CD4-positive, alpha-beta T cell treated with Interferon alpha-2 for 1 hour (primary cell): ENCODE measurements at regions not wholly inside any gene's neighbourhood (a gene's known extent, or its start where the extent isn't known, plus 50 kb on each side); places are given as distances from the start of the nearest gene placed in this dataset.
"Not testable (repeated sequence)": the region's sequence is repeated elsewhere in the genome, so short reads cannot be mapped to it uniquely, and the experiment has no call there.

ENCODE experiments used
- DNase-seq, 2 donors: peaks; one replicate each; pipeline ENCODE4 v3.0.0-alpha.2; 2020 to 2022

- no peak for DNase-seq
Measured at GRCh38 chr14:23862513-23862912, 91.1 kb upstream of the DHRS4 start.

GRCh38 chr14:23863836-23864235 is 89.7 kb upstream of the DHRS4 start:
- no peak for DNase-seq

- no peak for DNase-seq
Measured at GRCh38 chr14:23864259-23864658, 89.3 kb upstream of the DHRS4 start.

GRCh38 chr14:23864861-23865260 is 88.7 kb upstream of the DHRS4 start:
- DNase-seq: no peak

- DNase-seq: no peak
Measured at GRCh38 chr14:23865502-23865901, 88.1 kb upstream of the DHRS4 start.

DNA sequence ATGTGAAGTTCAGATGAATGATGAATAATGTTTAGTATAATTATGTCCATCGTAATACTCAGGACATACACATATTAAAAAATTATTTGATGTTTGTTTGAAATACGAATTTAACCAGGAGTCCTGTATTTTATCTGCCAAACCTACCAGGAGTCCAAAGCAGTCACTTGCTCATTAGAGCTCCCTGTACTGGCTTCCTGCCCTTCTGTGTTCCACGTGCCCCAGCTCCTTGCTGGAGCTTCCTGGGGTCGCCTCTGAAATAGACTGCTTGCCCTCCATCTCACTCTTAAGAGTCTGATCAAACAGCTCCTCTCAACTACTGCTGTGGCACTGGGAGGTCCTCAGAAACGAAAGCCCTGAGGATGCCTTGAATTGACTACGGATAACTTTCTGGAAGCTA is 87.3 kb upstream of the DHRS4 start:
- DNase-seq: no peak

DNA sequence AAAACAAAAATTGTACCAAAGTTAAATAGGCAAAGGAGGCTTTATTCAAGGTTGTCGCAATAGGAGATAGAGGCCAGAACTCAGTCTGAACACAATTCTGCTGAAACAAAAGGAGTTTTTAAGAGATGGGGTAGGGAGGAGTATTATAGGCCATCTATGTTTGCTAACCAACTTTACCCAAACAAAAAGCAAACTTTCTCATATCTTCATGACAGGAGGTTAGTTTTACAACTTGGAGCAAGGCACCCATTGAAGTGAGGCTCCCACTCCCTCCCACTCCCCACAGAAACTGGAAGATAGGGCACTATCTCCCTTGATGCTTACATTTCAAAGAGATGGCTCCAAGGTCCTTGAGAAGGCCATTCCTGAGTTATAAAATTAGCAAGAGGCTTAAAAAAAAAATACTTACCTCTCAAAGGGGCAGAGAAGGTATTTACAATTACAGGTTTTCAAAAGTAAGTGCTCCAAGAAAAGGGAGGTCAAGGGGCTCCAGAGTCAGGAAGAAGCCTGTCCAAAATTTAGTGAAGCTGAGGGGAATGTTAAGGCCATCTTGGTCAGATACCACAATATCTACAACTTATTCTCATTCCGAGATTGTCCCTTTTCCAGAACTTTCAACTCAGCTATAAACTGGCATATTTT is 84.4 kb upstream of the DHRS4 start:
- DNase-seq: no peak

- DNase-seq: no peak
Measured at GRCh38 chr14:23876160-23876750, 77.3 kb upstream of the DHRS4 start.

DNA sequence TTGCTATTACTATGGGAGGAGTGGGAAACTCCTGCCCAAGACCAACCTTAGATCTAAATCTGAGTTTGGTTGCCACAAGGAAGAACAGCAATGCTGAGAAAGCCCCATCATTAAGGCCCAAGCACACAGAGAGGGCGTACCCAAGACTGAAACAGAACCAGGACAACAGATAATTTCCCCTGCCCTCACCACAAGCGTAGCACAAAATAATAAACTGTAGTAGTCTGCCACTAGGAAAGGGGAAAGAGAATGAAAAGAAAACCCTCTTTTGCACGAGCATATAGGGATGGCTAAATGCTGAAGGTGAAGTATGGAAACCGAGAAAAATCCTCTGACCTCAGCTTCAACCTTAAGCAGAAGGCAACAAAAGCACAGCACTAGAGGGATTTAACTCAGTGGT is 76.5 kb upstream of the DHRS4 start:
- DNase-seq: no peak

GRCh38 chr14:23877538-23878180 is 75.9 kb upstream of the DHRS4 start:
- DNase-seq: no peak

DNA sequence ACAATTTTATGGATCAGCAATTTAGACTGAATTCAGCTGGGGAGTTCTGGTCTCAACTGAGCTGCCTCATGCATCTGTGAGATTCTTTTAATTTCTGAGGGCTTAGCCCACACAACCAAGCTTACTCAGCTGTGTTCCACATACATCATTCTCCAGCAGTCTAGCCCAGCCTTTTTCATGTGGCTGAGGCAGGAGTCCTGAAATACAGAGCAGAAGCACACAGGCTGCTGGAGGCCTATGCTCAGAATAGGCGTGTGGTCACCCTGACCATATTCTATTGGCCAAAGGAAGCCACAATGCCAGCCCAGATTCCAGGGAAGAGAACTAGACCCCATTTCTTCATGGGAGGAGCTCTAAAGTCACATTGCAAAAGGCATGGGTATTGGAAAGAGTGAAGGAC is 72.3 kb upstream of the DHRS4 start:
- no peak for DNase-seq

- no peak for DNase-seq
Measured at GRCh38 chr14:23883684-23884540, 69.7 kb upstream of the DHRS4 start.

- no peak for DNase-seq
Measured at GRCh38 chr14:23884541-23884904, 69.0 kb upstream of the DHRS4 start.

GRCh38 chr14:23887536-23887935 is 66.0 kb upstream of the DHRS4 start:
- no peak for DNase-seq

- not testable (repeated sequence) for DNase-seq
Measured at GRCh38 chr14:23891717-23892116, 61.9 kb upstream of the DHRS4 start.

DNA sequence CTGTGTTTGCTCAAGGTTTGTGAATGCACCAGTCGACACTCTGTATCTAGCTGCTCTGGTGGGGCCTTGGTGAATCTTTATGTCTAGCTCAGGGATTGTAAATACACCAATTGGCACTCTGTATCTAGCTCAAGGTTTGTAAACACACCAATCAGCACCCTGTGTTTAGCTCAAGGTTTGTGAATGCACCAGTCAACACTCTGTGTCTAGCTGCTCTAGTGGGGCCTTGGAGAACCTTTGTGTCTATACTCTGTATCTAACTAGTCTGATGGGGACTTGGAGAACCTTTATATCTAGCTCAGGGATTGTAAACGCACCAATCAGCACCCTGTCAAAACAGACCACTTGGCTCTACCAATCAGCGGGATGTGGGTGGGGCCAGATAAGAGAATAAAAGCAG is 61.3 kb upstream of the DHRS4 start:
- not testable (repeated sequence) for DNase-seq

DNA sequence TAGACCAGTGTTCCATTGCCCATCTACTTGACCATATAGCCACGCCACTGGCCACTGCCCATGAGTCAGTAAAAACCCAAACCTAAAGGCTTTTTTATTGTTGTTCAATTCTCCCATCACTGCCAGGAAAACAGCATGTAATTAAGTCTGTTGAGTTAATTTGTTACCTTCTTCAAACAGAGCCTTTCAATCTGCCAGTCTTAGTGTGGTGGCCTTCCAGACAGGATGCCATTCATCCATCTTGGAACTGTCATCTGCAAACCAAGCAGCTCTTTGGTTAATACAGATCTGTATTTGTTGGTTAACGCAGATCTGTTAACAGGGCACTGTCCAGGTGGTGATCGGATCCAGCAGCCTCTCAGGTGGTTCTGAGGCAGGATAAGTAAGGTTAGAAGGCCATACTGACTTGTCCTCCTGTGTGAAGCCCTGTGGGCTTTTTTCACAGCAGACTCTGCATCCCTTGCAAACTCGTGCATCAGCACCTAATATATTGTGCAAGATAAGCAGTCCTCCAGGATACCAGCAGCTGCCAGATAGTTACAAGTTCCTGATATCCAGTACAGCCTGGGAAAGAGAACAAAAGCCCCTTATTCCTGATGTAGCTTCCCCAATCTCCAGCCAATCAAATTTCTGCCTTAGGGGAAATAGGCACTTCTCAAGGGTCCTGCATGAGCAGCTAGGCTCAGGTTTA is 59.1 kb upstream of the DHRS4 start:
- DNase-seq: no peak

DNA sequence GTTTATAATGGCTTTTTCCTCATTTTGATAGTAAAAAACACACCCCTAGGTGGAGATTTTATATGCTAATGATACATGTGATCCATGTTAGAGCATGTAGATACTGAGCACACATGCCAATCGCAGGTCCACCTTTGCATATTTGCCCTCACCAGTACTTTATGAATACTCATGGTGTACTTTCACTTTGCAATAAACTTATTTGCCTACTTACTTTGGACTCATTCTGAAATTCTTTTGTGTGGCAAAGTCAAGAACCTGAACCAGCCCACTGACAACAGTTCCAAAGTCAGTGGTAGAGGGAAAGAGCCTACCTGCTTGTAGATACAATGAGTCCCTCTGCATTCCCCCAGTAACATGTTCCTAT is 58.5 kb upstream of the DHRS4 start:
- no peak for DNase-seq

- DNase-seq: no peak
Measured at GRCh38 chr14:23895480-23895879, 58.1 kb upstream of the DHRS4 start.

DNA sequence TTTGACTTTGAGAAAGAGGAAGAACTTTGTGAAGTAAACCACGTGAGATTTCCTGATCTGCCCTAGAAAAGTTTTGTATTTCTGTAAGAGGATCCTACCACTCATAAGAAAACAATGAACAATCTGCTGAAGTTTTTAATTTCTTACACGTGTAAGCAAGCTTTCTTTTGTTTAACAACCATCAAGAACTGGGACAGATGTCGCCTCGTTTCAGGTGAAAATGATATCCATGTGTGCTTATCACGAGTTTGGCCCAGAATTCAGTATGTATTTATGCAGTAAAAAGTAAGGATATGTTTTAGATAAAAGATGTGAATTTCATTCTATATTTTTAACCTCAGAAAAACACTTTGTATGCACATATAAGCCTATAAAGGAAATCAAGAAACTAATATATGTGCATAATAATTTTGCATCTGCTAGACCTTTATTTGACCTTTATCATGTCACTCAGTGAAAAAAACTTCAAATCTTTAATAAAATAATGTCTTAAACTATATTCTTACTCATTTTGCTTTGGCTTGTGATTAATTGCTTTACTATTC is 56.9 kb upstream of the DHRS4 start:
- DNase-seq: no peak

DNA sequence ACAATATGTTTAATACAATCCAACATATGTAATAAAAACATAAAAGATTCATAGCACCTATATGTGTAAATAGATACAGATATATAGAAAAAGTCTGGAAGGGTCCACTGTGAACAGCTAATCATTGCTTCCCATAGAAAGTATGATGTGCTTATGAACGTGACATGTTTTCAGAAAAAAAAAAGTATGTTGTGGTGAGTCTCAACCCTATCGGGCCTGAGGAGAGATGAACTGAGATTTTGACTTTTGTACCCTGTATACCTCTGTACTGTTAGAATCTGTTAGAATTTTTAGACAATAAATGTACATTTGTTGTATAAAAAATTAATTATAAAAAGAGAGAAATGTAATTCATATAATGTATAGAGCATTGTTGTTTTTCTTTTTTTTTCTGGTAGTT is 56.3 kb upstream of the DHRS4 start:
- DNase-seq: not testable (repeated sequence)

- not testable (repeated sequence) for DNase-seq
Measured at GRCh38 chr14:23898359-23898758, 55.2 kb upstream of the DHRS4 start.

- no peak for DNase-seq
Measured at GRCh38 chr14:23899788-23900187, 53.8 kb upstream of the DHRS4 start.
